ENCODE measurements at regions not wholly inside any gene's neighbourhood (a gene's known extent, or its start where the extent isn't known, plus 50 kb on each side); places are given as distances from the start of the nearest gene placed in this dataset.
"Not testable (repeated sequence)": the region's sequence is repeated elsewhere in the genome, so short reads cannot be mapped to it uniquely, and the experiment has no call there.

DNA sequence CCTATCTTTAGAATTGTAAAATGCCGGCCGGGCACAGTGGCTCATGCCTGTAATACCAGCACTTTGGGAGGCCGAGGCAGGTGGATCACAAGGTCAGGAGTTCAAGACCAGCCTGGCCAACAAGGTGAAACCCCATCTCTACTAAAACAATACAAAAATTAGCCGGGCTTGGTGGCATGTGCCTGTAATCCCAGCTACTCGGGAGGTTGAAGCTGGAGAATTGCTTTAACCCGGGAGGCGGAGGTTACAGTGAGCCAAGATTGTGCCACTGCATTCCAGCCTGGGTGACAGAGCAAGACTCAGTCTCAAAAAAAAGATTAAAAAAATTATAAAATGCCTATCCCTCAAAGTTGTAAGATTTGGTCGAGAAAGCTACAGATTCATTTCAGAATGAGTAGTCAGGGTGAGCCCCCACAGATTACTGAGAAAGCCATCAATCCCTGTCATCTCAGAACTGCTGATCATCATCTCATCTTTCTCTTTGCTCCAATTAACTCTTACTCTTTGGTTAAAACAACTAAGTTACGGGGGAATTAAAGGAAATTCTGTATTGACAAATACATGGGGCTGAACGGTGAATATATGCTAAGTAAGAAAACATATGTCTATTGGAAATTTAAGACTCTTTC lies 76.9 kb upstream of the TNFSF11 start:
- TF ChIP-seq POLR2A, POLR2AphosphoS5, CTCF (IDR thresholded peaks at IDR 0.05): not testable (repeated sequence)

Measured in sigmoid colon (tissue), 4 donors.